A673 (cell line): ENCODE measurements at regions not wholly inside any gene's neighbourhood (a gene's known extent, or its start where the extent isn't known, plus 50 kb on each side); places are given as distances from the start of the nearest gene placed in this dataset.

Source experiments
- BruUV-seq: library from RNA; stranded (reverse); fragments of 400-500 nt; replicated peaks from 2 replicates; lab custom pipeline; 2021; lab: Mats Ljungman, UMichigan
- CTCF ChIA-PET: fragments of 300-600 bp; sonication (Branson Sonifier 250); formaldehyde crosslinking; loops from one replicate; lab custom pipeline; 2022; ENCODE audit warnings: antibody characterized with exemption; lab: Charles Lee
- POLR2A ChIA-PET: fragments of 300-600 bp; sonication (Branson Sonifier 250); formaldehyde crosslinking; loops from one replicate; lab custom pipeline; 2022; ENCODE audit warnings: antibody characterized with exemption; ENCODE audit not compliant: low non-redundant PET; lab: Charles Lee
- DNase-seq: peaks from one replicate; pipeline ENCODE4 v3.0.0-alpha.2; 2015; ENCODE audit warnings: low spot score
- H3K27ac ChIP-seq: fragments of 200-600 bp; sonication (generic); 2 replicates; pipeline ENCODE4 v1.5.1; 2016; ENCODE audit warnings: mixed run types, low read depth, mild to moderate bottlenecking, mixed read lengths, antibody characterized with exemption, low read length; ENCODE audit not compliant: poor library complexity, severe bottlenecking
- H3K27me3 ChIP-seq: fragments of 200-600 bp; sonication (generic); replicated peaks from 2 replicates; pipeline ENCODE4 v1.6.1; 2017; ENCODE audit warnings: mixed run types, low read depth, mild to moderate bottlenecking, mixed read lengths, antibody characterized with exemption, low read length; ENCODE audit not compliant: insufficient read depth, poor library complexity
- H3K36me3 ChIP-seq: fragments of 200-600 bp; sonication (generic); 2 replicates; pipeline ENCODE4 v1.6.1; 2016; ENCODE audit warnings: mixed run types, mild to moderate bottlenecking, mixed read lengths, antibody characterized with exemption, low read length; ENCODE audit not compliant: insufficient read depth, poor library complexity, severe bottlenecking
- H3K4me1 ChIP-seq: fragments of 200-600 bp; sonication (generic); 2 replicates; pipeline ENCODE4 v1.6.1; 2017; ENCODE audit warnings: mixed run types, mild to moderate bottlenecking, mixed read lengths, antibody characterized with exemption, low read length; ENCODE audit not compliant: insufficient read depth, poor library complexity, severe bottlenecking
- H3K4me3 ChIP-seq: fragments of 200-600 bp; sonication (generic); 2 replicates; pipeline ENCODE4 v1.5.1; 2016; ENCODE audit warnings: low read depth, mixed run types, mild to moderate bottlenecking, mixed read lengths, low read length; ENCODE audit not compliant: poor library complexity, severe bottlenecking
- H3K9me3 ChIP-seq: fragments of 200-600 bp; sonication (generic); 2 replicates; pipeline ENCODE4 v1.6.1; 2016; ENCODE audit warnings: mixed run types, low read depth, mild to moderate bottlenecking, mixed read lengths, antibody characterized with exemption, low read length; ENCODE audit not compliant: poor library complexity, severe bottlenecking
- CTCF ChIP-seq: fragments of 300-800, 200-600 bp; sonication (generic); conservative IDR thresholded peaks from 2 replicates; pipeline ENCODE4 v1.5.1; 2017; ENCODE audit warnings: low read depth, mild to moderate bottlenecking, antibody characterized with exemption, low read length, moderate library complexity, mixed read lengths
- EZH2 ChIP-seq: fragments of 200-600 bp; sonication (generic); IDR thresholded peaks from 2 replicates; pipeline ENCODE4 v1.6.1; 2017; ENCODE audit warnings: borderline replicate concordance, low read depth, mild to moderate bottlenecking, mixed read lengths, antibody characterized with exemption, low read length; ENCODE audit not compliant: poor library complexity, severe bottlenecking
- intact Hi-C: fragments of 100-400 bp; cut with micrococcal nuclease; formaldehyde crosslinking; loops from one replicate; pipeline ENCODE4 v1.10.0; 2022; ENCODE audit not compliant: unreplicated experiment

DNA sequence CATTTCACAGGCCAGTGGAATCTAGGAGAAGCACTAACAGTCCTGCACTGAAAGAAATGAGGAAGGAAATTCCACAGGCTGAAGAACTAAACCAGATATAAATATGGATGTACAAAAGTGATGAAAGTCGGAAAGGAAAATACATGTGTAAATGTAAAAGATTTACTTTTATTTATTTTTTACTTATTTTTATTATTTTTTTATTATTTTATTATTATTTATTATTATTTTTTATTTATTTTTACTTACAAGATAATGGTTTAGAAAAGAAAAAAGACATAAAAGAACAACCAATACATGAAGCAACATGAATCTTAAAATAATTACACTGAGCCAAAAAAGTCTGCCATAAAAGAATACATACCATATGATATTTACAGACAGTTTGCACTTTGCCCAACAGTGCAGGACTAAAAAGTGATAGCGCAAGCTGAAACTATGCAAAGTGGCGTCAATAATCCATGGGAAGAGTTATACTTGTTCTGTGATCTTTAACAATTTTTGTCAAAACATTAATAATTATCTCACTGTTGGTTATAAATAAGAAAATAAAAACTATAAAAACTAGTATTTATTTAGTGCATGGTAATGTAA is 317.8 kb upstream of the MKI67 start:
- ChIA-PET CTCF (no interaction called here), POLR2A (no interaction called here)
- no peaks in the 10 kb centered on the region for H3K27me3 ChIP-seq
- no peaks in the 10 kb centered on the region for H3K36me3 ChIP-seq
- H3K27ac ChIP-seq = no peak overlapping the region
- intact Hi-C loops = no loop called here
- DNase-seq = no peak
- TF ChIP-seq EZH2 = no peak
- no peak for TF ChIP-seq CTCF
- no TSS peak for BruUV-seq
- no peaks in the 10 kb centered on the region for H3K9me3 ChIP-seq
- no peaks in the 10 kb centered on the region for H3K4me1 ChIP-seq
- no peak overlapping the region for H3K4me3 ChIP-seq

DNA sequence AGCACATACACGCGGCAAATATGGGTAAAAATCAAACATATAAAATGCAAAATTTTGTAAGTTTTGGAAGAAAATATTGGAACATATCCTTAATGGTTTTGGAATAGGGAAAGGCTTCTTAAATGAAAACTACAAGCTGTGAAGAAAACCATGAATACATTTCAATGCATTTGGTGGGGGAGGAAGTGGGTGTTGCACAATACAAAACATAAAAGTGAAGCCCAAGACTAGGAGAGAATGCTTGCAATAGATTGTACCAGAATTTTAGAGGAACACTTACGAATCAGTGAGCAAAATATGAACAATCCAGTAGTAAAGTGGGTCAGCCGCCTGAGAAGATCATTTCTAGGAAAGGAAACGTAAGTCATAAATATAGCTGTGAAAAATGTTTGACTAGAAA is 322.6 kb upstream of the MKI67 start:
- H3K4me1 ChIP-seq = no peaks in the 10 kb centered on the region
- H3K4me3 ChIP-seq = no peak overlapping the region
- ChIA-PET POLR2A (interaction anchor here (0.6 kb wide), 1 partner anchor 1000 kb away, joined by 3 read pairs; no protein-coding TSS in a partner anchor), CTCF (no interaction called here)
- no peak overlapping the region for H3K27ac ChIP-seq
- DNase-seq = no peak
- intact Hi-C loops = no loop called here
- peaks cover 3% of the 10 kb centered on the region for H3K27me3 ChIP-seq
- no peak for TF ChIP-seq EZH2
- no peak for TF ChIP-seq CTCF
- no peaks in the 10 kb centered on the region for H3K9me3 ChIP-seq
- no peaks in the 10 kb centered on the region for H3K36me3 ChIP-seq
- BruUV-seq = no TSS peak

DNA sequence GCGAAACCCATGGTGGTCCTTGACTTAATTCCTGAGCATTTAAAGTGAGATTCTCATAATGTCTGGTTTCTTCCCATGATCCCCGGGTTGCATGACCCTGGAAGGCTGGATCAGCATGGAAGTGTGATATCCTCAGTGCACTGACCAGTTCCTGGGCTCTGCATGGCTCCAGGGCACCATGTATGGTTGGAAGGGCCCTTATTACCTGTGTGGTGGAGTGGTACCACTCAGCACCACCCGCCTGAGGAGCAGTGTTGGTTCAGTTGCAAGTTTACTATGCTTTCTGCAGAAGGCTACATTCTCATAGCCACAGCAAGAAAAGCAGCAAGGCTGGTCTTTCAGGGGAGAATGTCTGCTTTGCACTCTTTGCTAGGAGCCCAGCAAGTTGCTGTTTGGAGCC is 325.7 kb upstream of the MKI67 start:
- no peak for DNase-seq
- no peak overlapping the region for H3K4me3 ChIP-seq
- peaks cover 4% of the 10 kb centered on the region for H3K27me3 ChIP-seq
- no peaks in the 10 kb centered on the region for H3K9me3 ChIP-seq
- no peaks in the 10 kb centered on the region for H3K36me3 ChIP-seq
- TF ChIP-seq EZH2 (no peak), CTCF (no peak)
- intact Hi-C loops = no loop called here
- no peaks in the 10 kb centered on the region for H3K4me1 ChIP-seq
- H3K27ac ChIP-seq = no peak overlapping the region
- BruUV-seq = no TSS peak
- POLR2A ChIA-PET = no interaction called here
- CTCF ChIA-PET = no interaction called here
